Adipocyte (in vitro differentiated cells): ENCODE measurements at regions not wholly inside any gene's neighbourhood (a gene's known extent, or its start where the extent isn't known, plus 50 kb on each side); places are given as distances from the start of the nearest gene placed in this dataset.

Source experiments
- DNase-seq: peaks from one replicate; pipeline ENCODE4 v3.0.0-alpha.2; 2015; ENCODE audit warnings: low read depth
- H3K27me3 ChIP-seq: replicated peaks from 2 replicates; pipeline ENCODE4 v1.7.0; 2013; ENCODE audit warnings: mild to moderate bottlenecking, low read length, moderate library complexity; ENCODE audit not compliant: control insufficient read depth, insufficient read depth
- H3K36me3 ChIP-seq: 2 replicates; pipeline ENCODE4 v1.7.0; 2013; ENCODE audit warnings: low read length, mild to moderate bottlenecking, moderate library complexity; ENCODE audit not compliant: control insufficient read depth, insufficient read depth, severe bottlenecking
- H3K4me1 ChIP-seq: 2 replicates; pipeline ENCODE4 v1.7.0; 2013; ENCODE audit warnings: mild to moderate bottlenecking, low read length, moderate library complexity; ENCODE audit not compliant: control insufficient read depth, insufficient read depth
- H3K4me3 ChIP-seq: 2 replicates; pipeline ENCODE4 v1.7.0; 2013; ENCODE audit warnings: mild to moderate bottlenecking, low read length, moderate library complexity
- H3K9ac ChIP-seq: 2 replicates; pipeline ENCODE4 v1.7.0; 2013; ENCODE audit warnings: mild to moderate bottlenecking, low read length, moderate library complexity
- H3K9me3 ChIP-seq: 2 replicates; pipeline ENCODE4 v1.7.0; 2013; ENCODE audit warnings: mild to moderate bottlenecking, low read length, moderate library complexity; ENCODE audit not compliant: control insufficient read depth

DNA sequence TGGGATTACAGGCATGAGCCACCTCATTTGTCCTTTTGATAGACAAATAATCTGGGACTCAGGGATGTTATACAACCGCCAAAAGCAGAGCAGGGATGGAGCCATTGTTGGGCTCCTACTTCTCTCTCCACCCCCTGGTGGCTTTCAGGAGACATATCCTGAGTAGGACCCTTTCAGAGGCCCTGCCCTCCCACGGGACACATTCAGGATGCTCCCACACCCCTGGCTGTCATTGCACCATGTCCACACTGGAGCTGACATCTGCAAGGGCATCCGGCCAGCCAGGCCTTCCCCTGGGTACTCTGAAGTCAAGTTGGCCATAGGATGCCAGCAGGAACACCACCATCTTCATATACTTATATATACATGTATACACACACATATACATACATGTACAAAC, 181.8 kb downstream of the SYK start:
- Histone ChIP-seq H3K9ac (no peak overlapping the region), H3K4me1 (peaks cover 4% of the 10 kb centered on the region), H3K9me3 (no peaks in the 10 kb centered on the region), H3K4me3 (no peak overlapping the region), H3K27me3 (no peaks in the 10 kb centered on the region), H3K36me3 (no peaks in the 10 kb centered on the region)
- DNase-seq = no peak

DNA sequence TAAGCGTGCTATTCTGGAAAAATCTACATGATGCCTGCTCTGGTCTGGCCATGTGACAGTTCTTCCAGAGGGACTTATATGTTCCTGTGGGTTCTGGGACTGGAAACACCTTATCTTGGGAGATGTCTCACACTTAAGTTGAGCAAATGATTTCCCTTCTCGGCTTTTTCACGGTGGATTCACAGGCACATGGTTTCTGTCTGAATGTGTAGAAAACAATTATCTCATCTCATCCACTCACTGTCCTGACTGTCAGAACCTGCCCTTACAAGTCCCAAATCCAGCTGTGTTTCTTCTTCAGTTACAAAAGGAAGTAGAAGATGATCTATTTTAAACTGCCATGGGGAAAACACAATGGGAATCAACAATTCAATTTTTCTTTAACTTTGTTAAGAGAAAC, 184.0 kb downstream of the SYK start:
- no peaks in the 10 kb centered on the region for H3K27me3 ChIP-seq
- no peak overlapping the region for H3K4me3 ChIP-seq
- H3K9me3 ChIP-seq = peaks cover 8% of the 10 kb centered on the region
- H3K4me1 ChIP-seq = peaks cover 4% of the 10 kb centered on the region
- no peaks in the 10 kb centered on the region for H3K36me3 ChIP-seq
- H3K9ac ChIP-seq = no peak overlapping the region
- DNase-seq = no peak

DNA sequence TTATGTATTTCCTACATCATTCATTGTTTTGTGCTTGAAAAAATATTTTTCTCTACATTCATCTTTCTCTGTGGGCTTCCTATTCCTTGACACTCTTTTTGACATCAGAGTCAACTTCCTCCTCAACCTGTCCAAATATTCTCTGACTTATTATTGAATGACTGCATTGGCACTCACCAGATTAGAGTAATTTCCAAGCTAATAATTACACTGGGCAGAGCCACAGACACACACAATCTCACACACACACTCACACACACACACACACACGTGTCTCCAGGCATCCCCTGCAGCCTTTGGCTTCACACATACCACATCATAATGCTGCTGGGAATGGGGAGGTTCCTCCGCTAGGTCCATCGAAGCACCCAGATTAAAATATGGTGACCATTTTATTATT, 184.5 kb downstream of the SYK start:
- Histone ChIP-seq H3K9me3 (peaks cover 13% of the 10 kb centered on the region), H3K9ac (no peak overlapping the region), H3K36me3 (no peaks in the 10 kb centered on the region), H3K4me3 (no peak overlapping the region), H3K4me1 (peaks cover 5% of the 10 kb centered on the region), H3K27me3 (no peaks in the 10 kb centered on the region)
- DNase-seq = no peak

DNA sequence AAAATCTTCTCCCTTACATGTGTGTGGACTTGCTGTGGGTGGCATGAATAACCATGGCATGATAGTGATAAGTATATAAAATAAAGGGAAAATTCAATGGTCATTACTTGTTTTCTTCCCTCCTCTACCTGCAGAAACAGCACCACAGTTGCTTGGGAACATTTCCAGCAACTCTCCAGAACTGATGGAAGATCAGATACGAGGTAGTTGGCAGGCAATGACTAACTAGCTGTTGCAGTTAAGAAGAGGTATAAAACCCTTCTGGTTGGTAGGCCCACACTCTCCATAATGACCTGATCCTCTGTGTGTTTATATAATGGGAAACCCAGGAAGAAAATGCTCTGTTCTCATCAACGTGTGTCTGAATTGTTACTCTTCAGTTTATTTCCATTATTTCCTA, 185.9 kb downstream of the SYK start:
- Histone ChIP-seq H3K36me3 (no peaks in the 10 kb centered on the region), H3K27me3 (no peaks in the 10 kb centered on the region), H3K4me1 (peaks cover 19% of the 10 kb centered on the region), H3K4me3 (no peak overlapping the region), H3K9ac (no peak overlapping the region), H3K9me3 (peaks cover 15% of the 10 kb centered on the region)
- no peak for DNase-seq

DNA sequence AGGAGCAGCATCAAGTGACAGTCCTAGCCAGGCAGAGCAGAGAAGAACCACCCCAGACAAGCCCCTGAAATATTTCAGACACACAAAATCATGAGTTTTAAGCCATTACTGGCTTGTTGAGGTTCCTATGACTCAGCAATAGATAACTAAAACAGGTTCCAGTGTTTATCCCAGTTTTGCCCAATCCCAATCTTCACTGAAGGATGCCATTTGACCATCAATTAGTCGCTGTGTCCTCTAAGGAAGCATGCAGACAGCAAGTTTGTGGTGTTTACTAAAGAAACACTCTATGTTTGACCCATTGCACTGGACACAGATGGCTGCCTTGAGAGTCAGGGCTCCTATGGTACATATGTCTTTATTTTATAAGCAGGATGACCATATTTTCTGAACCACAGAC, 186.7 kb downstream of the SYK start:
- DNase-seq = no peak
- Histone ChIP-seq H3K36me3 (no peaks in the 10 kb centered on the region), H3K4me1 (peaks cover 25% of the 10 kb centered on the region), H3K9ac (no peak overlapping the region), H3K9me3 (peaks cover 15% of the 10 kb centered on the region), H3K27me3 (no peaks in the 10 kb centered on the region), H3K4me3 (no peak overlapping the region)

DNA sequence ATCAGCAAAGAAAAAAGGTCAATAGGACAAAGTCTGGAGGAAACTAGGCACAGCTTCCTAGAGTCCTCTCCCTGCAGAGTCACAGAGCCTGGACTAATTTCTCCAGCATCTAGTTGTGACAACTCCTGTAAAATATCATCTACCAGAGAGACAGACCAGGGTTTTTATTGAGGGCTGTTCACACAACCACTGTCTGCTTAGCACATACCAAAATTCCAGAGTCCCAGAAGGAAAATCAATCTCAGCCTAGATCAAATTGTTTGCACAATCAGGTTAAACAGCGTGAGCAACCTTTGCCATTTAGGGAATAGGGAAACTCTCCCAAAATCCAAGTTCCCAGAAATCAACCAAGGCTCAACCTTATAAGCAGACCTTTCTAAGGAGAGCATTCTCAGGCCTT, 190.3 kb downstream of the SYK start:
- DNase-seq = peak; percentile 21
- peaks cover 15% of the 10 kb centered on the region for H3K9me3 ChIP-seq
- peaks cover 27% of the 10 kb centered on the region for H3K4me1 ChIP-seq
- no peaks in the 10 kb centered on the region for H3K36me3 ChIP-seq
- no peaks in the 10 kb centered on the region for H3K27me3 ChIP-seq
- H3K4me3 ChIP-seq = no peak overlapping the region
- H3K9ac ChIP-seq = peak overlapping the region; percentile 81

DNA sequence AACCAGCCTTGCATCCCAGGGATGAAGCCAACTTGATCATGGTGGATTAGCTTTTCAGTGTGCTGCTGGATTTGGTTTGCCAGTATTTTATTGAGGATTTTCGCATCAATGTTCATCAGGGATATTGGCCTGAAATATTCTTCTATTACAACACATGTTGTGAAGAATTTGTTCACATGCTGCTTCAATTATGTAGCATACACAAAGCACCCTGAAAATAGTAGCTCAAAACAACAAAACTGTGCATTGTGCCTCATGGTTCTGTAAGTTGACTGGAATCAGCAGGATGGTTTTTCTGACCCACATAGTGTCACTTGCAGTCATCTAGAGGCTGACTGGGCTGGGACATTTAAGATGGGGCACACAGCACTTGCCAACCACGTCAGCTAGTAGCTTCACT, 193.9 kb downstream of the SYK start:
- Histone ChIP-seq H3K9me3 (peaks cover 8% of the 10 kb centered on the region), H3K27me3 (no peaks in the 10 kb centered on the region), H3K36me3 (no peaks in the 10 kb centered on the region), H3K4me1 (peaks cover 51% of the 10 kb centered on the region), H3K9ac (no peak overlapping the region), H3K4me3 (no peak overlapping the region)
- peak; percentile 23 for DNase-seq

DNA sequence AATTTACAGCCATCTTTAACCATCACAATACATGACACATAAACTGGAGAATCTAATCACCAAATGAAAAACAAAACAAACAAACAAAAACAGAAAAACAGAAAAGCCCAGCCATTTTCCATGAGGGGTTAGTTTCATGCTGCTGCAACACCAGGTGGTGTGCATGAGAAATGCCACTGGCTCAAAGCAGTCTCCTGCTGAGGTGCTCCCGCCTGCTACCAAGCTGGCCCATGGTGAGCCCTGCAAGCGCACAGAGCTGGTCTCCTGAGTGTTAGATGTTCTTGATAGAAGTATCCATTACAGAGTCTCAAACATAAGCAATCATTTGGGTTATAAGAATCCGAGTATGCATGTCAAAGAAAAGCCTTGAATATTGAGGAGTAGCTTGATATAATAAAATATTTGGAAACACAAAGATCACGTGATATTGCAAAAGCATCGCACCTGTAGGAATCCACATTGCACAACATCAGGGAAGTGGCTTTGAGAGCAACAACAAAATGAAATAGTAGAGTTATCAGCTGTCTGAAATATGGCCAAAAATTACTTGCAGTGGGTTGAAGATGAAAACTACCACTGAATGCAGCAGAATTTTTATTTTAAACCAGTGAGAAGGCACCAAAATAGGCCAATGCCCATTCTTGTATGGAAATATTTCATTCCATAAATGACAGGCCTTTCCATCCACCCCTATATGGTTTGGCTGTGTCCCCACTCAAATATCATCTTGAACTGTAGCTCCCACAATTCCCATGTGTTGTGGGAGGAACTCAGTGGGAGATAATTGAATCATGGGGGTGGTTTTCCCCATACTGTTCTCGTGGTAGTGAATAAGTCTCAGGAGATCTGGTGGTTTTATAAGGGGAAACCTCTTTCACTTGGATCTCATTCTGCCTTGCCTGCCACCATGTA, 194.8 kb downstream of the SYK start:
- peaks cover 54% of the 10 kb centered on the region for H3K4me1 ChIP-seq
- H3K36me3 ChIP-seq = no peaks in the 10 kb centered on the region
- no peak for DNase-seq
- no peak overlapping the region for H3K9ac ChIP-seq
- H3K4me3 ChIP-seq = no peak overlapping the region
- H3K27me3 ChIP-seq = no peaks in the 10 kb centered on the region
- H3K9me3 ChIP-seq = no peaks in the 10 kb centered on the region

DNA sequence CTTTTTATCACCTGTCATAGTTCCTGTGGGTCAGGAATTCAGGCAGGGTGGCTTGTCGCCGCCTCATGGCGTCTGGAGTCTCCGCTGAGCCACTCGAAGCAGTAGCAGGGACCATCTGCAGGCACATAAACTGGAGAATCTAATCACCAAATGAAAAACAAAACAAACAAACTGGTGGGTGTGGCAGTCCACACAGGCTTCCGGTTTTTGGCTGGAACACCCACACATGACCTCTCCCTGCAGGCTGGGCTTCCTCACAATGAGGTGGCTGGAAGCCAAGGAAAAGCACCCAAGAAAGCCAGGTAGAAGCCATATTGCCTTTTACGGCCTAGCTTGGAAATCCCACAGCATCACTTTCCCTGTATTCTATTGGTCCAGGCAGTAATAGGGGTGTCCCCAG, 197.0 kb downstream of the SYK start:
- DNase-seq = no peak
- Histone ChIP-seq H3K27me3 (no peaks in the 10 kb centered on the region), H3K9ac (peak overlapping the region; percentile 5), H3K4me3 (no peak overlapping the region), H3K36me3 (no peaks in the 10 kb centered on the region), H3K4me1 (peaks cover 37% of the 10 kb centered on the region), H3K9me3 (peaks cover 11% of the 10 kb centered on the region)

DNA sequence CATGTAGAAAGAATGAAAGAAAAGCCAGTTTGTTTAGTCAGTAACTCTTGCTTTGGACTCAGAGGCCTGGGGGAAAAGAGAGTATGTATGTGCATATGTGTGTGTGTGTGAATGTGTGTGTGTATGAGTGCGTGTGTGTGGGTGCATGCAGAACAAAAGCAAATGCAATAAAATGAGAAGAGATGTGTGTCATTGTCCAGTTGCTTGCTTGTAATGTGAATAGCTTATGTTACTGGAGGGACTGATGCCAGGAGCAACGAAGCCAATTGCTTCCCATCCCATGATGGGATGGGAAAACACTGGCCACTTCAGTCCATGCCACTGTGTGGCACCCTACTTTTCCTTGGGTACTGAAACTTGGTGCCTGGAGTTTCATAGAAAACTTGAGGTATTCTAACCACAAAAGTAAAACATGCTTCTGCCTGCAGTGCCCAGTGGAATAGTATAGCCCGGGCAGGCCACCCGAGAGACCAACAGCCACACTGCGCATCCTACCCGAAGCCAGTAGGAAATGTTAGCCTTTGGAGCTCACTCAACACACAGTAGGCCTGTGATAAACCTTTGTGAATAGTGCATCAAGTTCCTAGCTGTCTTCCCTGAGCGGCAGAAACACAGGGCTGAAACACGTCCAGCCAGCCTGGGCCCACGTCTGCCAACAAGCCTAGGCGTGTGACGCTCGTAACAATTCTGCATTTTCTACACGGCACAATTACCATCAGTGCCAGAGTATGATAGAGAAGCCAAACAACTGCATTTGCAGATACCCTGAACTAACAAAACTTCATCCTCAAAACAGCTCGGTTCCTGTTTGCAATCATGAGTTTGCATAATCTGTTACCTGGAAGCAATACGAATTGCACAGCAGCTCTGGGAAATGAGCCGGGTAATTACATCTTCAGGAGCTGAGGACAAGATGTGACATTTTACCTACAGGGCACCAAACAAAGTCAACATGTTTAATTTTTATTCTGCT, 198.1 kb downstream of the SYK start:
- H3K9ac ChIP-seq = peak overlapping the region; percentile 35
- peaks cover 37% of the 10 kb centered on the region for H3K4me1 ChIP-seq
- no peak overlapping the region for H3K4me3 ChIP-seq
- H3K9me3 ChIP-seq = peaks cover 11% of the 10 kb centered on the region
- H3K27me3 ChIP-seq = no peaks in the 10 kb centered on the region
- DNase-seq = peak; percentile 36
- H3K36me3 ChIP-seq = no peaks in the 10 kb centered on the region

DNA sequence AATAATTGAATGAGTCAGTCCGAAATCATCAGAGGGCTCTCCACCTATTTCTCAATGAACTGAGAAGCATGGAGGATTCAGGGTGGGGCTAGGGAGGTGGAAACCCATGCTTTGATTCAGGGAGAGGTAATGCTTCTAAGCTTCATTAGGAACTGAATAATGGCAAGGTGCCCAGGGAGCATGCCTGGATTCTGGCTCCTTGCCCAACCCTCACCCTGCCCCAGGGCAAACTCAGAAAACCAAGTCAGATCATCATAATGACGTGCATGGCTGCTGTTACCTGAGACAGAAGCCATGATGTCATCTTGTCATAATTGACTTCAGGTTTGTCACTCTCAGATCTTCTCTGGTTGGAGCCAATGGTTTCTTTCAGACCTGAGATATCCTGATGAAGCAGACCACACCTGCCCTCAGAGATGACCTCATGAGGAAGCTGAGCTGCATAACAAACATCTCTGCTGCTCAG, 199.6 kb downstream of the SYK start:
- peaks cover 11% of the 10 kb centered on the region for H3K9me3 ChIP-seq
- peak; percentile 56 for DNase-seq
- no peak overlapping the region for H3K4me3 ChIP-seq
- H3K4me1 ChIP-seq = peaks cover 34% of the 10 kb centered on the region
- H3K36me3 ChIP-seq = no peaks in the 10 kb centered on the region
- H3K9ac ChIP-seq = no peak overlapping the region
- H3K27me3 ChIP-seq = no peaks in the 10 kb centered on the region
